Neutrophil (primary cell): ENCODE measurements at regions not wholly inside any gene's neighbourhood (a gene's known extent, or its start where the extent isn't known, plus 50 kb on each side); places are given as distances from the start of the nearest gene placed in this dataset.

Experiments used
- H3K27ac ChIP-seq: fragments of 200-600 bp; sonication (generic); 2 replicates; pipeline ENCODE4 v1.5.1; 2016; ENCODE audit warnings: mild to moderate bottlenecking, moderate library complexity
- H3K27me3 ChIP-seq: fragments of 200-600 bp; sonication (generic); 2 replicates; pipeline ENCODE4 v1.6.0; 2016; ENCODE audit warnings: mild to moderate bottlenecking
- H3K36me3 ChIP-seq: fragments of 200-600 bp; sonication (generic); 2 replicates; pipeline ENCODE4 v1.5.1; 2017
- H3K4me1 ChIP-seq, 2 experiments: fragments of 200-600 bp in 1 of 2; sonication (generic) in 1 of 2; 1 replicate in 1 of 2; 2 replicates in 1 of 2; pipeline versions ENCODE4 v1.5.1 to v1.6.1; 2013 to 2016; ENCODE audit warnings: low read depth in 1 of 2, low read length in 1 of 2, mild to moderate bottlenecking in 1 of 2, moderate library complexity in 1 of 2; ENCODE audit not compliant: control insufficient read depth in 1 of 2, insufficient read depth in 1 of 2
- H3K4me3 ChIP-seq, 2 experiments: fragments of 200-600 bp in 1 of 2; sonication (generic) in 1 of 2; 1 replicate in 1 of 2; 2 replicates in 1 of 2; pipeline ENCODE4 v1.5.1; 2013 to 2016; ENCODE audit warnings: low read depth in 1 of 2, low read length in 1 of 2, mild to moderate bottlenecking in 1 of 2, moderate library complexity in 1 of 2
- H3K9me3 ChIP-seq: fragments of 200-600 bp; sonication (generic); 2 replicates; pipeline ENCODE4 v1.5.1; 2016
- CTCF ChIP-seq: fragments of 200-600 bp; sonication (generic); IDR thresholded peaks from 2 replicates; pipeline ENCODE4 v1.5.1; 2016; ENCODE audit warnings: antibody characterized with exemption

- Histone ChIP-seq H3K4me3 (no peak overlapping the region), H3K36me3 (no peaks in the 10 kb centered on the region), H3K27me3 (peaks cover 100% of the 10 kb centered on the region), H3K27ac (no peak overlapping the region), H3K9me3 (no peaks in the 10 kb centered on the region), H3K4me1 (peaks cover 4 to 5% of the 10 kb centered on the region in 2 experiments)
- TF ChIP-seq CTCF = no peak
These were observed 224.8 kb downstream of the MEF2C start for GRCh38 chr5:88657906-88658775.

- Histone ChIP-seq H3K27me3 (peaks cover 94% of the 10 kb centered on the region), H3K9me3 (no peaks in the 10 kb centered on the region), H3K4me3 (no peak overlapping the region), H3K36me3 (no peaks in the 10 kb centered on the region), H3K4me1 (peaks cover 4 to 5% of the 10 kb centered on the region in 2 experiments), H3K27ac (no peak overlapping the region)
- TF ChIP-seq CTCF = no peak
These were observed 225.8 kb downstream of the MEF2C start for GRCh38 chr5:88657136-88657535.

GRCh38 chr5:88656221-88656950 lies 226.6 kb downstream of the MEF2C start:
- no peaks in the 10 kb centered on the region for H3K9me3 ChIP-seq
- no peak for TF ChIP-seq CTCF
- H3K4me3 ChIP-seq = no peak overlapping the region
- no peak overlapping the region for H3K27ac ChIP-seq
- H3K4me1 ChIP-seq = peaks cover 4 to 5% of the 10 kb centered on the region in 2 experiments
- H3K36me3 ChIP-seq = no peaks in the 10 kb centered on the region
- H3K27me3 ChIP-seq = peaks cover 90% of the 10 kb centered on the region

GRCh38 chr5:88653471-88653870 lies 229.5 kb downstream of the MEF2C start:
- H3K4me1 ChIP-seq = no peaks in the 10 kb centered on the region
- peaks cover 80% of the 10 kb centered on the region for H3K27me3 ChIP-seq
- no peaks in the 10 kb centered on the region for H3K36me3 ChIP-seq
- no peak for TF ChIP-seq CTCF
- H3K27ac ChIP-seq = no peak overlapping the region
- no peak overlapping the region for H3K4me3 ChIP-seq
- H3K9me3 ChIP-seq = no peaks in the 10 kb centered on the region

GRCh38 chr5:88647901-88648300 lies 235.1 kb downstream of the MEF2C start:
- H3K4me3 ChIP-seq = no peak overlapping the region
- no peak overlapping the region for H3K27ac ChIP-seq
- no peaks in the 10 kb centered on the region for H3K4me1 ChIP-seq
- TF ChIP-seq CTCF = no peak
- peaks cover 47% of the 10 kb centered on the region for H3K27me3 ChIP-seq
- H3K9me3 ChIP-seq = no peaks in the 10 kb centered on the region
- H3K36me3 ChIP-seq = no peaks in the 10 kb centered on the region
